ENCODE measurements at regions not wholly inside any gene's neighbourhood (a gene's known extent, or its start where the extent isn't known, plus 50 kb on each side); places are given as distances from the start of the nearest gene placed in this dataset.

GRCh38 chr11:24043842-24044241 is 453.0 kb upstream of the LUZP2 start:
- Histone ChIP-seq H3K79me2 (ENCODE audit: control insufficient read depth, low read length) (no peaks in the 10 kb centered on the region), H3K36me3 (ENCODE audit: control insufficient read depth, low read length) (no peaks in the 10 kb centered on the region), H4K20me1 (ENCODE audit: control insufficient read depth, insufficient read depth, low read depth, low read length) (no peaks in the 10 kb centered on the region), H3K4me1 (ENCODE audit: control insufficient read depth, low read length) (no peaks in the 10 kb centered on the region), H3K4me3 (ENCODE audit: low read length) (no peak overlapping the region), H3F3A (ENCODE audit: control insufficient read depth, insufficient read depth) (no peaks in the 10 kb centered on the region), H3K4me2 (ENCODE audit: low read length) (no peak overlapping the region), H3K9me2 (replicated peaks; ENCODE audit: control insufficient read depth, low read length) (no peaks in the 10 kb centered on the region; the same call in 1 of the 2 replicates), H3K9me3 (ENCODE audit: control insufficient read depth, insufficient read depth, low read length) (peaks cover 2% of the 10 kb centered on the region; the same call in 1 of the 2 replicates), H3K27me3 (ENCODE audit: control insufficient read depth, low read length) (no peaks in the 10 kb centered on the region), H3K27ac (ENCODE audit: low read depth, low read length) (no peak overlapping the region)
- no peak for TF ChIP-seq EZH2phosphoT487 (IDR thresholded peaks at IDR 0.05; ENCODE audit: borderline replicate concordance, low read length)
- TF ChIP-seq CTCF (IDR thresholded peaks at IDR 0.05; ENCODE audit: low read depth, low read length, poor library complexity, severe bottlenecking), result no peak

GRCh38 chr11:24046731-24047130 is 450.1 kb upstream of the LUZP2 start:
- Histone ChIP-seq H3K4me1 (ENCODE audit: control insufficient read depth, low read length) (no peaks in the 10 kb centered on the region), H3K4me2 (ENCODE audit: low read length) (no peak overlapping the region), H3K27me3 (ENCODE audit: control insufficient read depth, low read length) (no peaks in the 10 kb centered on the region), H3F3A (ENCODE audit: control insufficient read depth, insufficient read depth) (no peaks in the 10 kb centered on the region), H3K27ac (ENCODE audit: low read depth, low read length) (no peak overlapping the region), H3K79me2 (ENCODE audit: control insufficient read depth, low read length) (no peaks in the 10 kb centered on the region), H3K9me3 (ENCODE audit: control insufficient read depth, insufficient read depth, low read length) (peaks cover 2% of the 10 kb centered on the region; the same call in 1 of the 2 replicates), H4K20me1 (ENCODE audit: control insufficient read depth, insufficient read depth, low read depth, low read length) (no peaks in the 10 kb centered on the region), H3K36me3 (ENCODE audit: control insufficient read depth, low read length) (no peaks in the 10 kb centered on the region), H3K4me3 (ENCODE audit: low read length) (no peak overlapping the region), H3K9me2 (replicated peaks; ENCODE audit: control insufficient read depth, low read length) (no peaks in the 10 kb centered on the region)
- TF ChIP-seq EZH2phosphoT487 (IDR thresholded peaks at IDR 0.05; ENCODE audit: borderline replicate concordance, low read length) (no peak), CTCF (IDR thresholded peaks at IDR 0.05; ENCODE audit: low read depth, low read length, poor library complexity, severe bottlenecking) (no peak)

- Histone ChIP-seq H3K9me3 (ENCODE audit: control insufficient read depth, insufficient read depth, low read length) (no peaks in the 10 kb centered on the region), H3K27me3 (ENCODE audit: control insufficient read depth, low read length) (no peaks in the 10 kb centered on the region), H3F3A (ENCODE audit: control insufficient read depth, insufficient read depth) (no peaks in the 10 kb centered on the region), H3K4me2 (ENCODE audit: low read length) (no peak overlapping the region), H3K4me1 (ENCODE audit: control insufficient read depth, low read length) (no peaks in the 10 kb centered on the region), H4K20me1 (ENCODE audit: control insufficient read depth, insufficient read depth, low read depth, low read length) (no peaks in the 10 kb centered on the region), H3K9me2 (replicated peaks; ENCODE audit: control insufficient read depth, low read length) (no peaks in the 10 kb centered on the region), H3K36me3 (ENCODE audit: control insufficient read depth, low read length) (no peaks in the 10 kb centered on the region), H3K4me3 (ENCODE audit: low read length) (no peak overlapping the region), H3K27ac (ENCODE audit: low read depth, low read length) (no peak overlapping the region), H3K79me2 (ENCODE audit: control insufficient read depth, low read length) (no peaks in the 10 kb centered on the region)
- no peak for TF ChIP-seq CTCF (IDR thresholded peaks at IDR 0.05; ENCODE audit: low read depth, low read length, poor library complexity, severe bottlenecking)
- no peak for TF ChIP-seq EZH2phosphoT487 (IDR thresholded peaks at IDR 0.05; ENCODE audit: borderline replicate concordance, low read length)
These were observed 440.8 kb upstream of the LUZP2 start for GRCh38 chr11:24056051-24056450.

All from DOHH2 (cell line).